ENCODE measurements at regions not wholly inside any gene's neighbourhood (a gene's known extent, or its start where the extent isn't known, plus 50 kb on each side); places are given as distances from the start of the nearest gene placed in this dataset.

GRCh38 chr6:51269876-51270275, 451.2 kb downstream of the TFAP2B start:
- DNase-seq (ENCODE audit: low read depth): no peak
- TF ChIP-seq, protein P1, sequence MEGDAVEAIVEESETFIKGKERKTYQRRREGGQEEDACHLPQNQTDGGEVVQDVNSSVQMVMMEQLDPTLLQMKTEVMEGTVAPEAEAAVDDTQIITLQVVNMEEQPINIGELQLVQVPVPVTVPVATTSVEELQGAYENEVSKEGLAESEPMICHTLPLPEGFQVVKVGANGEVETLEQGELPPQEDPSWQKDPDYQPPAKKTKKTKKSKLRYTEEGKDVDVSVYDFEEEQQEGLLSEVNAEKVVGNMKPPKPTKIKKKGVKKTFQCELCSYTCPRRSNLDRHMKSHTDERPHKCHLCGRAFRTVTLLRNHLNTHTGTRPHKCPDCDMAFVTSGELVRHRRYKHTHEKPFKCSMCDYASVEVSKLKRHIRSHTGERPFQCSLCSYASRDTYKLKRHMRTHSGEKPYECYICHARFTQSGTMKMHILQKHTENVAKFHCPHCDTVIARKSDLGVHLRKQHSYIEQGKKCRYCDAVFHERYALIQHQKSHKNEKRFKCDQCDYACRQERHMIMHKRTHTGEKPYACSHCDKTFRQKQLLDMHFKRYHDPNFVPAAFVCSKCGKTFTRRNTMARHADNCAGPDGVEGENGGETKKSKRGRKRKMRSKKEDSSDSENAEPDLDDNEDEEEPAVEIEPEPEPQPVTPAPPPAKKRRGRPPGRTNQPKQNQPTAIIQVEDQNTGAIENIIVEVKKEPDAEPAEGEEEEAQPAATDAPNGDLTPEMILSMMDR (IDR thresholded peaks at IDR 0.05; ENCODE audit: insufficient read depth, low read depth, low read length, missing control alignments): no peak
- no peak overlapping the region for H3K4me3 ChIP-seq (ENCODE audit: low read length)

DNA sequence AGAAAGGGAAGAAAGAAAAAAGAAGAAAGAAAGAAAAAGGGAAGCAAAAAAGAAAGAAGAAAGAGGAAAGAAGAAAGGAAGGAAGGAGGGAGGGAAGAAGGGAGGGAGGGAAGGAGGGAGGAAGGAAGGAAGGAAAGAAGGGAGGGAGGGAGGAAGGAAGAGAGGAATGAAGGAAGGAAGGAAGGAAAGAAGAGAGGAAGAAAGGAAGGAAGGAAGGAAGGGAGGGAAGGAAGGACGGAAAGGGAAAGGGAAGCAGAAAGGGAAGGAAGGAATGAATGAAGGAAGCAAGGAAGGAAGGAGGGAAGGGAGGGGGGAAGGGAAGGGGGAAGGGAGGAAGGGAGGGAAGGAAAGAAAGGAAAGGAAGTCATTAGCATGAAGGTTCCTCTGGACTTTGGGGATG, 452.9 kb downstream of the TFAP2B start:
- TF ChIP-seq, protein P1 (IDR thresholded peaks at IDR 0.05; ENCODE audit: insufficient read depth, low read depth, low read length, missing control alignments): no peak
- no peak overlapping the region for H3K4me3 ChIP-seq (ENCODE audit: low read length)
- DNase-seq (ENCODE audit: low read depth): no peak

DNA sequence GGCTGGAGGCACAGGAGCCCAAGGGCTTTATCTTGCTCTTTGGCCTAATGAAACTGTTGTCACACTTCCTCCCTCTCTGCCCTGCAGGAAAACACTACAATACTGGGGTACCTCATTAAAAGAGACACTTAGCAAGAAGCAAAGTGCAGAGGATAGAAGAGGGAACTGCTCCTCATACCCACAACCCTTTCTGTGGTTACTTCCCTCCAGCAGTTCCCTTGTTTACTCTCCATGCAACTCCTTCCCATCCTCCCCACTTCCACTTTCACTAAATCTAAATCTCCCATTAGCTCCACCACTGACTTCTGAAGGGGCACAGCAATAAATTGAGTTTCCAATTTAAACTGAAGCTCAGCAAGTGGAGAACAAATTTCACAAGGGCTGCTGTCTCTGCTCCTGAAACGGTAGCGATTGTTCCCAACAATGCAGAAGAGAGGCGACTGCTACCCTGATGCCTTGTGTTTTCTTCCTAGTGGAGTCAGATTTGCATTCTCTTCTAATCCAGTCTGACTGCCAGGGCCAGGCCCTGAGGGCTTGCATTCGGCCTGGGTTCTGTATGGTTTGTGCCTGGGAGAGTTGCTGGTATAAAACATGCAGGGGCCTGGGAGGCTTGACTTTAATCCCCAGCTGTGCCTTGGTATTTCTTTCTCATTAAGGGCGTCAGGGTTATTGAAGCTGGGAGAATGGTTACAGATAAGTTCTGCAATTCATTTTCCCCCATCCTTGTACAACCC, 454.7 kb downstream of the TFAP2B start:
- H3K4me3 ChIP-seq (ENCODE audit: low read length): no peak overlapping the region
- no peak for DNase-seq (ENCODE audit: low read depth)
- TF ChIP-seq, protein P1 (IDR thresholded peaks at IDR 0.05; ENCODE audit: insufficient read depth, low read depth, low read length, missing control alignments): no peak

DNA sequence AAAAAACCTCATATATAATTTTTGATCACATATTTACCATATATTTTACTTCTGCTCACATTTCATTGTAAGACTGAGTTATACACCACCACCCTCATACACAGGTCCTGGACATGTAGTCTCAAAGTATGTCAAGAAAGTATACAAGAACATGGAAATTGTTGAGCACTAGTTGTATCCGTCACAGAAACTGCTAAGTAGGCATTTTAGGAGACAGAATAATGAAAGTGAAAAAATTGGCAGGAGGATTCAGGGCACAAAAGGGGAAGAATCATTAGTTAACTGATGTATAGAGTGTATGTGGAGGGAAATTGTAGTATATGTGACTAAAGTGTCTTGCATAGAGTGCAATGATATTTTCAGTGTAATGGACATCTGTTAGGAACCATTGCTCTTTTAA, 458.8 kb downstream of the TFAP2B start:
- H3K4me3 ChIP-seq (ENCODE audit: low read length): no peak overlapping the region
- no peak for DNase-seq (ENCODE audit: low read depth)
- TF ChIP-seq, protein P1 (IDR thresholded peaks at IDR 0.05; ENCODE audit: insufficient read depth, low read depth, low read length, missing control alignments): no peak

GRCh38 chr6:51282026-51282425, 463.4 kb downstream of the TFAP2B start:
- TF ChIP-seq, protein P1 (IDR thresholded peaks at IDR 0.05; ENCODE audit: insufficient read depth, low read depth, low read length, missing control alignments): no peak
- DNase-seq (ENCODE audit: low read depth): no peak
- no peak overlapping the region for H3K4me3 ChIP-seq (ENCODE audit: low read length)

DNA sequence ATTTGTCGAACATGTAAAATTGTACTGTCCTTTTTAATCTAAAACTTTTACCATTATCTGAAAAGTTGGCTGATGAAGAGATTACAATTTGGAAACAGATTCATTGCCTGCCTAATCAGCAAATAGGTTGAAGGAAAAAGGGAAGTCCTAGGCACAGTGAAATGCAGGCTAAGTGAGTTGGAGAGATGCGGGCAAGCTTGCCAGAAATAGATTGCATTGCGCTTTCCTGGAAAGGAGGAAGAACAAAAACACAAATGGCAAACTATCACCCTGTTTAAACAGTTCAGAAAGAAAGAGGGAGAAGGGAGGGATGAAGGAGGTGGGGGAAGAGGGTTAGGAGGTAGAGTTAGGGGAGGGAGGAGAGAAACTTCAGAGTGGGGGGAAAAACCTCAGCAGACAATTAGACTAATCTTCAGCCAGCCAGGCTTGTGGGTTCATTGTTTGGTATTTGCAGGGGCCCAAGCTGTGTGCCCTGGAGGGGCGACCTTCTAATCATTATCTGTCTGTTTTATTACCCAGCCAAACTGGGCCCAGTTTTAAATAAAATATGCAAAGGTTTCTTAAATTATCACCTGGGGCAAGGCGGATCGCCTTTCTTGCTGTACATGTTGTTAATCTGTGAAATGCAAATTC, 465.2 kb downstream of the TFAP2B start:
- DNase-seq (ENCODE audit: low read depth): no peak
- H3K4me3 ChIP-seq (ENCODE audit: low read length): no peak overlapping the region
- TF ChIP-seq, protein P1 (IDR thresholded peaks at IDR 0.05; ENCODE audit: insufficient read depth, low read depth, low read length, missing control alignments): no peak

Measured in epithelial cell of esophagus (primary cell).